ENCODE measurements at regions not wholly inside any gene's neighbourhood (a gene's known extent, or its start where the extent isn't known, plus 50 kb on each side); places are given as distances from the start of the nearest gene placed in this dataset.

GRCh38 chr13:44688652-44689051 lies 112.5 kb upstream of the TSC22D1 start (continued):
- TF ChIP-seq SNRNP70 (IDR thresholded peaks at IDR 0.05; ENCODE audit: low read depth, low read length) (no peak), MXD1 (CRISPR knock-in tag; IDR thresholded peaks at IDR 0.05) (no peak), DMAP1 (CRISPR knock-in tag; IDR thresholded peaks at IDR 0.05) (no peak), ZNF180 (CRISPR knock-in tag; IDR thresholded peaks at IDR 0.05; ENCODE audit: borderline replicate concordance, low read depth) (no peak), ZBTB44 (CRISPR knock-in tag; IDR thresholded peaks at IDR 0.05) (no peak)

- no peaks in the 10 kb centered on the region for H4K20me1 ChIP-seq (ENCODE audit: insufficient read depth, low read length)
- H3K4me2 ChIP-seq (ENCODE audit: low read depth, low read length): no peak overlapping the region
- H3K4me1 ChIP-seq (ENCODE audit: insufficient read depth, low read length): peaks cover 6% of the 10 kb centered on the region; the same call in 1 of the 2 replicates
- ChIA-PET CTCF (ENCODE audit: low intra/inter-chr PET ratio, low total read pairs) (no interaction called here), POLR2A (no interaction called here)
- H3K36me3 ChIP-seq (replicated peaks in 1 of 2; ENCODE audit: control insufficient read depth in 1 of 2, insufficient read depth in 2 of 2, low read length in 2 of 2): no peaks in the 10 kb centered on the region
- WGBS (ENCODE audit: low lambda C conversion rate): 50% methylated on average over 4 of the region's 4 CpGs
- no peaks in the 10 kb centered on the region; a peak in 1 of 5 replicates for H3K27me3 ChIP-seq (ENCODE audit: control insufficient read depth in 1 of 2, insufficient read depth in 2 of 2, low read length in 2 of 2)
- H3K4me3 ChIP-seq (replicated peaks in 1 of 3; ENCODE audit: insufficient read depth in 1 of 3, low read depth in 2 of 3, low read length in 3 of 3): no peak overlapping the region
- ATAC-seq (no peak), FAIRE-seq (no peak), DNase-seq (ENCODE audit: low spot score) (no peak)
- intact Hi-C loops (cut with micrococcal nuclease; ENCODE audit: unreplicated experiment): no loop called here
- BruUV-seq (replicated peaks): no TSS peak
- no peaks in the 10 kb centered on the region for H3K9me3 ChIP-seq (ENCODE audit: low read length)
- in situ Hi-C loops (cut with HindIII; ENCODE audit: extremely low pct_ligation_motif_present, low pct_unique_long_range_greater_than_20kb): no loop called here
- no peaks in the 10 kb centered on the region for H3K79me2 ChIP-seq (ENCODE audit: insufficient read depth, low read length)
- no peak overlapping the region for H3K9ac ChIP-seq (ENCODE audit: insufficient read depth, low read depth, low read length)
- no peak overlapping the region for H3K27ac ChIP-seq (ENCODE audit: extremely low read length, insufficient read depth, low read length)
- H2AFZ ChIP-seq (ENCODE audit: low read length): no peak overlapping the region
- TF ChIP-seq GTF2F1 (IDR thresholded peaks at IDR 0.05; ENCODE audit: low read length) (no peak), TEAD3 (CRISPR knock-in tag; optimal IDR thresholded peaks at IDR 0.05; ENCODE audit: borderline replicate concordance) (no peak), ZNF562 (CRISPR knock-in tag; IDR thresholded peaks at IDR 0.05; ENCODE audit: borderline replicate concordance) (no peak), HOXD1 (CRISPR knock-in tag; IDR thresholded peaks at IDR 0.05) (no peak), PTBP1 (IDR thresholded peaks at IDR 0.05; ENCODE audit: low read depth, low read length, poor library complexity, severe bottlenecking) (no peak), ZNF740 (CRISPR knock-in tag; IDR thresholded peaks at IDR 0.05) (no peak), DRAP1 (CRISPR knock-in tag; IDR thresholded peaks at IDR 0.05) (no peak), MNT (IDR thresholded peaks at IDR 0.05) (no peak), THAP9 (CRISPR knock-in tag; IDR thresholded peaks at IDR 0.05; ENCODE audit: borderline replicate concordance) (no peak), ZBTB49 (CRISPR knock-in tag; IDR thresholded peaks at IDR 0.05; ENCODE audit: borderline replicate concordance) (no peak)
Observed at GRCh38 chr13:44686531-44686934, 110.4 kb upstream of the TSC22D1 start.
